Aorta (tissue), 5 donors: ENCODE measurements at regions not wholly inside any gene's neighbourhood (a gene's known extent, or its start where the extent isn't known, plus 50 kb on each side); places are given as distances from the start of the nearest gene placed in this dataset.

Source experiments
- ATAC-seq: fragments of 200-7000 bp; cut with Tn5 transposase; one replicate; pipeline ENCODE4 v1.9.1; 2022; ENCODE audit warnings: moderate library complexity; ENCODE audit not compliant: low FRiP score
- DNase-seq, 2 donors: peaks; one replicate each; pipeline ENCODE4 v3.0.0-alpha.2; 2020
- H3K27ac ChIP-seq, 2 donors: one replicate each; pipeline ENCODE4 v1.5.1; 2013; ENCODE audit warnings: low read length in 2 of 2, mild to moderate bottlenecking in 2 of 2, moderate library complexity in 2 of 2, control low read depth in 1 of 2, inconsistent platforms in 1 of 2, low read depth in 1 of 2
- H3K27me3 ChIP-seq, 2 donors: one replicate each; pipeline ENCODE4 v1.6.1; 2013; ENCODE audit warnings: control low read depth in 1 of 2, low read length in 1 of 2, mild to moderate bottlenecking in 1 of 2, moderate library complexity in 1 of 2; ENCODE audit not compliant: insufficient read depth in 2 of 2, control insufficient read depth in 1 of 2
- H3K36me3 ChIP-seq, 2 donors: one replicate each; pipeline ENCODE4 v1.6.1; 2013; ENCODE audit warnings: control low read depth in 1 of 2, low read length in 1 of 2, mild to moderate bottlenecking in 1 of 2; ENCODE audit not compliant: insufficient read depth in 2 of 2, control insufficient read depth in 1 of 2
- H3K4me1 ChIP-seq, 2 donors: one replicate each; pipeline ENCODE4 v1.6.1; 2013; ENCODE audit warnings: low read length in 2 of 2, control low read depth in 1 of 2, mild to moderate bottlenecking in 1 of 2, moderate library complexity in 1 of 2; ENCODE audit not compliant: insufficient read depth in 2 of 2, control insufficient read depth in 1 of 2
- H3K4me3 ChIP-seq, 2 donors: one replicate each; pipeline ENCODE4 v1.5.1; 2013; ENCODE audit warnings: low read length in 2 of 2, control low read depth in 1 of 2, mild to moderate bottlenecking in 1 of 2
- H3K9me3 ChIP-seq: one replicate; pipeline ENCODE4 v1.6.1; 2013; ENCODE audit warnings: mild to moderate bottlenecking, low read length; ENCODE audit not compliant: control insufficient read depth
- WGBS, 2 donors: extraction: QIAGEN DNeasy Blood & Tissue Kit; methylation state at CpG; one replicate each; pipeline ENCODE4 v1.1.7; 2013; 5-methylcytosine and 5-hydroxymethylcytosine counted together
- intact Hi-C, 2 donors: fragments of 100-400 bp; cut with DNase I; formaldehyde crosslinking; loops; one replicate each; pipeline versions ENCODE4 v1.14.2 to v1.15.0; 2022
- donor health status: healthy with polysubstance abuse.
- donor health status: Bipolar disorder and iron deficiency.
- donor health status: DM: no; HTN: no; CAD: no.
- donor health status: DM: no; HTN: no; CAD: no.
- donor health status: DM: yes; HTN: yes; CAD: no.

DNA sequence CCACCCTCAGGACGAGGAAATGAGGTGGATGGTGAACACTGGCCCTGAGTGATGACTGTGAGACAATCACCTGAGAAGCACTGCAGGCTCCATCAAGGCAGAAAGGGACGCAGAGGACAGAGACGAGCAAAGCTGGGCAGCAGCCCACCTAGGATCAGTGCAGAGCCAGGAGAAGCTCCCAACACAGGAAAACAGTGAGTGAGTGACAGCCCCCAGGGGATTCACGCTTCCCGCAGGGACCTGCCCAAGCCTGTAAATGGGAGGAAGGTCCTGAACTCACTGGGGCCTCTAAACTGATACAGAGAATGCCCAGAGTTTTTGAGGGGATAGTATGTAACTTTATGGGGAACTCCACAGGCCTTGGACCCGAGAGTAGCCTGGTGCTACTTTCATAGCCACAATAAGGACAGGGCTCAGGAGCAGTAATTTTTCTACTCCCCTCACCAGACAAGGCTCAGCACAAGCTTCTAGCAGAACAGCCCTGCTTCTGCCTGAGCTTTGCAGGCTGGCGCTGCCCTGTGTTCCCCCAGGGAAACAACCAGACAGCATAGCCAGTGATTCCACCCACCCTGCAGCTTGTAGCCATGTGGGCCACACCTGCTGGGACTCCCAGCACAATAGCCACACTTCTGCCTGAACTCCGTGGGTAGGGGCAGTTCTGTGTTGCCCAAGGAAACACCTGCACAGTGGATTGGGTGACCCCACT is 708.4 kb downstream of the POM121L12 start:
- DNase-seq = no peak
- no peak for ATAC-seq
- peaks cover 7% of the 10 kb centered on the region for H3K9me3 ChIP-seq
- 64 to 68% methylated on average over 8 of the region's 8 CpGs for WGBS, 2 donors
- no peaks in the 10 kb centered on the region for H3K36me3 ChIP-seq
- no peaks in the 10 kb centered on the region for H3K27me3 ChIP-seq
- no peak overlapping the region for H3K4me3 ChIP-seq
- H3K4me1 ChIP-seq = no peaks in the 10 kb centered on the region
- H3K27ac ChIP-seq = no peak overlapping the region
- intact Hi-C loops = no loop called here

- intact Hi-C loops = no loop called here
- H3K4me1 ChIP-seq = no peaks in the 10 kb centered on the region
- no peak overlapping the region for H3K4me3 ChIP-seq
- no peak overlapping the region for H3K27ac ChIP-seq
- H3K9me3 ChIP-seq = peaks cover 7% of the 10 kb centered on the region
- H3K27me3 ChIP-seq = no peaks in the 10 kb centered on the region
- no peaks in the 10 kb centered on the region for H3K36me3 ChIP-seq
- 75 to 80% methylated on average over 4 of the region's 4 CpGs for WGBS, 2 donors
- DNase-seq (no peak), ATAC-seq (peak; percentile 22)
These were observed 708.9 kb downstream of the POM121L12 start for GRCh38 chr7:53744403-53744760.

DNA sequence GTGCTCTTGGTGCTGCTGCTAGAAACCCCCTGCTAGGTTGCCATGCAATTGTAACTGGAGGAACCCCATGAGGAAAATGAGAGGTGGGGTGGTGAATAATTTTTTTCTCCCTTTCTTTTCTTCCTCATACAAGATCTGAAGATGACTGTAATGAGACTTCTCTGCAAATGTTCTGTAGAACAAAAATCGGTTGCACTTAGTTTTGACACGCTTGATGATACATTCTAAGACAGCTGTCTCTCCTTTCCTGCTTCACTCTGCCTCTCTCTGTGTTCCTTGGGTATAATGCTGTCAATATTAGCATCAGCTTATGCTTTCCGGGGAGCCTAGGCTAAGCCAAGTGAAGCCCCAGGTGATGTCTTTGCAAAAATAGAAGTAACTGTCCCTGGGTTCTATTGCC is 721.5 kb downstream of the POM121L12 start:
- no peak for ATAC-seq
- intact Hi-C loops = no loop called here
- H3K4me1 ChIP-seq = no peaks in the 10 kb centered on the region
- DNase-seq = no peak
- no peaks in the 10 kb centered on the region for H3K27me3 ChIP-seq
- peaks cover 2% of the 10 kb centered on the region for H3K9me3 ChIP-seq
- WGBS, 2 donors = 87 to 89% methylated on average over 3 of the region's 3 CpGs
- H3K4me3 ChIP-seq = no peak overlapping the region
- no peaks in the 10 kb centered on the region for H3K36me3 ChIP-seq
- no peak overlapping the region for H3K27ac ChIP-seq

GRCh38 chr7:53768186-53768585 is 732.8 kb downstream of the POM121L12 start:
- H3K27ac ChIP-seq = no peak overlapping the region
- DNase-seq (no peak), ATAC-seq (no peak)
- no peaks in the 10 kb centered on the region for H3K36me3 ChIP-seq
- no peak overlapping the region for H3K4me3 ChIP-seq
- intact Hi-C loops = no loop called here
- H3K27me3 ChIP-seq = no peaks in the 10 kb centered on the region
- H3K4me1 ChIP-seq = no peaks in the 10 kb centered on the region
- H3K9me3 ChIP-seq = no peaks in the 10 kb centered on the region

GRCh38 chr7:53771701-53772100 is 736.3 kb downstream of the POM121L12 start:
- H3K9me3 ChIP-seq = peaks cover 2% of the 10 kb centered on the region
- no peak overlapping the region for H3K4me3 ChIP-seq
- no peaks in the 10 kb centered on the region for H3K4me1 ChIP-seq
- intact Hi-C loops = no loop called here
- no peak for ATAC-seq
- H3K27ac ChIP-seq = no peak overlapping the region
- no peaks in the 10 kb centered on the region for H3K27me3 ChIP-seq
- no peak for DNase-seq
- H3K36me3 ChIP-seq = no peaks in the 10 kb centered on the region
- WGBS, 2 donors = 69 to 91% methylated on average over 2 of the region's 2 CpGs

- ATAC-seq (no peak), DNase-seq (no peak)
- peaks cover 4% of the 10 kb centered on the region for H3K9me3 ChIP-seq
- intact Hi-C loops = no loop called here
- H3K36me3 ChIP-seq = no peaks in the 10 kb centered on the region
- no peaks in the 10 kb centered on the region for H3K4me1 ChIP-seq
- H3K27me3 ChIP-seq = no peaks in the 10 kb centered on the region
- H3K27ac ChIP-seq = no peak overlapping the region
- H3K4me3 ChIP-seq = no peak overlapping the region
- WGBS, 2 donors = 57 to 58% methylated on average over 1 of the region's 1 CpG
These were observed 740.9 kb downstream of the POM121L12 start for GRCh38 chr7:53776323-53776722.

GRCh38 chr7:53789741-53790140 is 752.4 kb upstream of the VSTM2A start:
- intact Hi-C loops = no loop called here
- Histone ChIP-seq H3K4me3 (no peak overlapping the region), H3K9me3 (no peaks in the 10 kb centered on the region), H3K4me1 (no peaks in the 10 kb centered on the region), H3K27ac (no peak overlapping the region), H3K27me3 (no peaks in the 10 kb centered on the region), H3K36me3 (no peaks in the 10 kb centered on the region)
- WGBS, 2 donors = 75 to 84% methylated on average over 2 of the region's 2 CpGs
- DNase-seq = no peak
- no peak for ATAC-seq

- no peak overlapping the region for H3K4me3 ChIP-seq
- intact Hi-C loops = no loop called here
- DNase-seq = no peak
- ATAC-seq = peak; percentile 56
- H3K36me3 ChIP-seq = no peaks in the 10 kb centered on the region
- WGBS, 2 donors = 86 to 100% methylated on average over 1 of the region's 1 CpG
- H3K27ac ChIP-seq = no peak overlapping the region
- H3K4me1 ChIP-seq = no peaks in the 10 kb centered on the region
- H3K9me3 ChIP-seq = no peaks in the 10 kb centered on the region
- H3K27me3 ChIP-seq = no peaks in the 10 kb centered on the region
These were observed 747.4 kb upstream of the VSTM2A start for GRCh38 chr7:53794816-53795215.

DNA sequence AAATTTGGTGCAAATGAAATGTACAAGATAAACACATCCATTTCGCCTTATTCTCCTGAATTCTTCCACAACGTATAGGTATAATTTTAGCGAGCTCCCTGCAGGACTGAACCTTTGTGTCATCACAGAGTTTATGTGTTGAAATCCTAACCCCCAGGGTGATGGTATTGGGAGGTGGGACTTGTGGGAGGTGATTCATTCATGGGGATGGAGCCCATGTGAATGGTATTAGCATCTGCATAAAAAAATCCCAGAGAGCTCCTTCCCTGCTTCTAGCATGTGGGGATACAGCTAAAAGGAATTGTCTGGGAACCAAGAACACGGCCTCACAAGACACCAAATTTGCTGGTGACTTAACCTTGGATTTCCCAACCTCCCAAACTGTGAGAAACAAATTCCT is 741.4 kb upstream of the VSTM2A start:
- H3K9me3 ChIP-seq = no peaks in the 10 kb centered on the region
- ATAC-seq (no peak), DNase-seq (no peak)
- no peaks in the 10 kb centered on the region for H3K4me1 ChIP-seq
- intact Hi-C loops = no loop called here
- H3K4me3 ChIP-seq = no peak overlapping the region
- WGBS, 2 donors = 64 to 76% methylated on average over 4 of the region's 4 CpGs
- H3K27ac ChIP-seq = no peak overlapping the region
- no peaks in the 10 kb centered on the region for H3K36me3 ChIP-seq
- H3K27me3 ChIP-seq = no peaks in the 10 kb centered on the region
